SK-N-SH treated with all-trans-retinoic acid at 6 μM for 48 hours (cell line): ENCODE measurements at regions not wholly inside any gene's neighbourhood (a gene's known extent, or its start where the extent isn't known, plus 50 kb on each side); places are given as distances from the start of the nearest gene placed in this dataset.

ENCODE experiments used
- PPARA ChIP-seq: fragments of 250-450 bp; sonication (Bioruptor Pico); IDR thresholded peaks from 2 replicates; pipeline ENCODE4 v1.5.0; 2020; ENCODE audit warnings: mild to moderate bottlenecking, borderline replicate concordance
- ZC3H10 ChIP-seq: fragments of 250-450 bp; sonication (Bioruptor Pico); IDR thresholded peaks from 2 replicates; pipeline ENCODE4 v1.5.1; 2021; ENCODE audit warnings: mild to moderate bottlenecking, moderate library complexity

DNA sequence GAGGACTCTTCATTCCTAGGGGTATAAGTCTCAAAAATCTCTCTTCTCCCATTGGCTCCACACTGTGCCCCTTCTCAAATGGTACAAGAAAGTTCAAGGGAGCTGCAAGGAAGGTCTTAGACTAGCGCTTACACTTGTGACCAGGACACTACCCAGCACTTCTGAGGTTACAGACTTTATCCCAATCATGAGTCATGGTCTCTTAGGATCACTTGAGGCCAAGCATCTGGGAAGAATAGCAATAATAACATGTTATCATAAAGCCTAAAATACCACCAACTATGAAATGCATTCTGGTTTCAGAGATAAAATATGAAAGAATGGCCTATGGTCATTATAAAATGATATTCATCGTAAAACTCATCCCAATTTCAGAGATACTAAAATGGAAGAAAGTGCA is 309.9 kb upstream of the PKDCC start:
- TF ChIP-seq ZC3H10 (no peak), PPARA (CRISPR knock-in tag) (no peak)
